DMS 273 (cell line): ENCODE measurements at regions not wholly inside any gene's neighbourhood (a gene's known extent, or its start where the extent isn't known, plus 50 kb on each side); places are given as distances from the start of the nearest gene placed in this dataset.
A peak's percentile ranks its signal among the peaks of the same experiment; 100 is the strongest.
"Not testable (repeated sequence)": the region's sequence is repeated elsewhere in the genome, so short reads cannot be mapped to it uniquely, and the experiment has no call there.

Experiments
- DNase-seq: peaks from one replicate; lab custom pipeline; 2025; ENCODE audit not compliant: unreplicated experiment; lab: John Stamatoyannopoulos, UW

- DNase-seq, result no peak
Observed at GRCh38 chrX:125503769-125504168, 184.1 kb downstream of the TEX13C start.

GRCh38 chrX:125505207-125505606 lies 185.5 kb downstream of the TEX13C start:
- no peak for DNase-seq

- no peak for DNase-seq
Observed at GRCh38 chrX:125507119-125507518, 187.4 kb downstream of the TEX13C start.

- no peak for DNase-seq
Observed at GRCh38 chrX:125520029-125520428, 200.4 kb downstream of the TEX13C start.

- no peak for DNase-seq
Observed at GRCh38 chrX:125522752-125523151, 203.1 kb downstream of the TEX13C start.

GRCh38 chrX:125532411-125533089 lies 212.9 kb downstream of the TEX13C start:
- DNase-seq, result no peak

GRCh38 chrX:125533352-125533751 lies 213.7 kb downstream of the TEX13C start:
- DNase-seq, result no peak

GRCh38 chrX:125544031-125544660 lies 224.5 kb downstream of the TEX13C start:
- DNase-seq, result no peak

- no peak for DNase-seq
Observed at GRCh38 chrX:125544856-125545255, 225.2 kb downstream of the TEX13C start.

GRCh38 chrX:125577479-125577878 lies 257.8 kb downstream of the TEX13C start:
- no peak for DNase-seq

GRCh38 chrX:125604448-125604847 lies 284.8 kb downstream of the TEX13C start:
- no peak for DNase-seq

GRCh38 chrX:125605145-125605544 lies 285.5 kb downstream of the TEX13C start:
- DNase-seq, result no peak

- DNase-seq, result not testable (repeated sequence)
Observed at GRCh38 chrX:125614591-125615343, 295.1 kb downstream of the TEX13C start.

GRCh38 chrX:125620715-125621587 lies 301.3 kb downstream of the TEX13C start:
- DNase-seq, result no peak

GRCh38 chrX:125621588-125621927 lies 301.9 kb downstream of the TEX13C start:
- no peak for DNase-seq

GRCh38 chrX:125622899-125623298 lies 303.2 kb downstream of the TEX13C start:
- DNase-seq, result no peak

GRCh38 chrX:125627676-125628075 lies 308.0 kb downstream of the TEX13C start:
- DNase-seq, result no peak

GRCh38 chrX:125628435-125628834 lies 308.8 kb downstream of the TEX13C start:
- DNase-seq, result no peak

GRCh38 chrX:125641405-125641804 lies 321.7 kb downstream of the TEX13C start:
- DNase-seq, result no peak

GRCh38 chrX:125646195-125646594 lies 326.5 kb downstream of the TEX13C start:
- peak; percentile 37 for DNase-seq

GRCh38 chrX:125651426-125651825 lies 331.8 kb downstream of the TEX13C start:
- no peak for DNase-seq
